GM12865 (cell line): ENCODE measurements at regions not wholly inside any gene's neighbourhood (a gene's known extent, or its start where the extent isn't known, plus 50 kb on each side); places are given as distances from the start of the nearest gene placed in this dataset.

ENCODE experiments used
- DNase-seq: peaks from one replicate; pipeline ENCODE4 v3.0.0; 2010; ENCODE audit warnings: low read depth
- H3K4me3 ChIP-seq: 2 replicates; pipeline ENCODE4 v1.5.1; 2011; ENCODE audit warnings: mild to moderate bottlenecking, low read depth, low read length, control low read depth
- CTCF ChIP-seq: IDR thresholded peaks from 2 replicates; pipeline ENCODE4 v1.5.1; 2011; ENCODE audit warnings: low read length, control low read depth, low read depth, inconsistent platforms; ENCODE audit not compliant: insufficient read depth; ENCODE audit errors: missing control alignments

- H3K4me3 ChIP-seq, result no peak overlapping the region
- TF ChIP-seq CTCF, result no peak
Measured at GRCh38 chr1:79369091-79369490, 362.6 kb upstream of the ADGRL4 start.

GRCh38 chr1:79364896-79365295 is 358.4 kb upstream of the ADGRL4 start:
- no peak overlapping the region for H3K4me3 ChIP-seq
- TF ChIP-seq CTCF, result no peak
- no peak for DNase-seq

More at GRCh38 chr1:79369091-79369490, 362.6 kb upstream of the ADGRL4 start:
- no peak for DNase-seq

DNA sequence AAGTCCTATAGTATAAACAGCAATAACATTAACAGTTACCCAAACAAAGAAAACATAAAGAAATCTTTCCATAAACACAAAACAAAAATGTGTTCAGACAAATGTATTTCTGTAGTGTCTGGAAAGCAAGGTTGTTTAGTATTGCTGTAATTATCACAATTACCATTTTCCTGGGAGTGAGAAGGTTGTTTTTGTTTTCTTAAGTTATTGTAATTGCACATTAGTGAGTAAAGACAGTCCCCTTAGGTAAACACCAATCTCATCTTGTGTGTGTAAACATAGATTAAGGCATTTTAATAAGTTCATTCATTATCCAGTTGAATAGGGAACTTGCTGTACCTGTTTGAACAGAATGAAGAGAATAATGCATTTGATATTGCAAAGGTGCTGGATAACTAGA is 356.9 kb upstream of the ADGRL4 start:
- TF ChIP-seq CTCF, result no peak
- H3K4me3 ChIP-seq, result no peak overlapping the region
- no peak for DNase-seq

GRCh38 chr1:79362470-79362869 is 355.9 kb upstream of the ADGRL4 start:
- no peak for TF ChIP-seq CTCF
- no peak for DNase-seq
- no peak overlapping the region for H3K4me3 ChIP-seq

DNA sequence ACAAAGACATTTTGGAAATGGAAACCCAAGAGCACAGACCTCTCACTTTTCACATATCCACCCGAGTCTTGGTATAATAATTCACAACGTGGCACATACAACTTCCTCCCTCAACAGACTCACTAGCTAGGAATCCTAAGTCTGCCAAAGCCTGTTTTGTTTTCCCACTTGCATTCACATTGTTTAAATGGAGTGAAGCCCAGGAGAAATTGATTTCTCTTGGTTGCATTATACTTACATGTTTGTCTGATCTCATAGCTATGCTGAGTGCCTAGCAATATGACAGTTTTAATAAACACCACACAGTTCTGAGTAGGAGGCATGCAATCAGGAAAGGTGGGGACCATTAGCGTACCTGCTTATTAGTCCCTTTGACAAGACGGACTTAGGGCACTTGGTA is 348.6 kb upstream of the ADGRL4 start:
- no peak for DNase-seq
- TF ChIP-seq CTCF, result no peak
- H3K4me3 ChIP-seq, result no peak overlapping the region

DNA sequence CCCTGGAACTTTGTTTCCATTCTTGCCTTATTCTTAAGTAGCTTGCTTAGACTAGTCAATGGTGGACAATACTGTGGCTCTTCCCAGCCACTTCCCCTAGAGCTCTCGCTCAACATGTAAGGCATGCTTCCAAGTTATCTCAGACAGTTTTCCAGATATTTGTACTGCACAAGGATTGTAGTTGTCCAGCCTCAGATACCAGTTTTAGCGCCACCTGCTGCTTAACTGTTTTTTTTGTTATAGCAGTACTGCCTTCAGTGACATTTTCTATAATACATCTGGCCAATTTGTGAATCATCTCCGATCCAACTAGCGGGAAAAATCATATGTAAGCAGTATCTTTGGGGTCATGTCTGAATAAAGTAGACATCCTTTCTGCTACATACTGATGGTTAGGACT is 346.7 kb upstream of the ADGRL4 start:
- peak; percentile 47 for TF ChIP-seq CTCF
- peak; percentile 31 for DNase-seq
- no peak overlapping the region for H3K4me3 ChIP-seq

GRCh38 chr1:79326875-79327274 is 320.3 kb upstream of the ADGRL4 start:
- TF ChIP-seq CTCF, result no peak
- no peak for DNase-seq
- H3K4me3 ChIP-seq, result no peak overlapping the region
